IMR-90 (cell line): ENCODE measurements at regions not wholly inside any gene's neighbourhood (a gene's known extent, or its start where the extent isn't known, plus 50 kb on each side); places are given as distances from the start of the nearest gene placed in this dataset.

ENCODE experiments used
- ATAC-seq: fragments of 200-7000 bp; cut with Tn5 transposase; 2 replicates; pipeline ENCODE4 v1.9.1; 2020; ENCODE audit warnings: low read depth, mild to moderate bottlenecking, moderate library complexity
- BruUV-seq: library from RNA; stranded (reverse); fragments of 400-500 nt; replicated peaks from 2 replicates; lab custom pipeline; 2021; lab: Mats Ljungman, UMichigan
- CTCF ChIA-PET: fragments of 300-600 bp; formaldehyde crosslinking; extraction: SDS; loops from one replicate; lab custom pipeline; 2021; ENCODE audit warnings: antibody characterized with exemption; lab: Yijun Ruan, JAX
- POLR2A ChIA-PET: fragments of 300-600 bp; sonication (Branson Sonifier 250); formaldehyde crosslinking; loops from one replicate; lab custom pipeline; 2022; ENCODE audit warnings: antibody characterized with exemption; ENCODE audit not compliant: unreplicated experiment; lab: Charles Lee
- DNase-seq: peaks from one replicate; pipeline ENCODE4 v3.0.0; 2013
- H2AFZ ChIP-seq: replicated peaks from 2 replicates; pipeline ENCODE3; 2013; ENCODE audit warnings: low read length, mild to moderate bottlenecking; ENCODE audit not compliant: poor library complexity
- H2AK5ac ChIP-seq: 2 replicates; pipeline ENCODE4 v1.6.1; 2013; ENCODE audit warnings: low read depth, low read length, inconsistent platforms
- H2AK9ac ChIP-seq: replicated peaks from 2 replicates; pipeline ENCODE3; 2013; ENCODE audit warnings: mild to moderate bottlenecking, low read depth, low read length, moderate library complexity; ENCODE audit not compliant: poor library complexity
- H2BK120ac ChIP-seq: 2 replicates; pipeline ENCODE4 v1.6.1; 2013; ENCODE audit warnings: low read depth, low read length, inconsistent platforms
- H2BK15ac ChIP-seq: 3 replicates; pipeline ENCODE4 v1.6.1; 2013; ENCODE audit warnings: low read depth, low read length, inconsistent platforms
- H2BK20ac ChIP-seq: 2 replicates; pipeline ENCODE4 v1.6.1; 2013; ENCODE audit warnings: low read depth, mild to moderate bottlenecking, inconsistent platforms, low read length, moderate library complexity
- H2BK5ac ChIP-seq: 2 replicates; pipeline ENCODE4 v1.6.1; 2013; ENCODE audit warnings: mild to moderate bottlenecking, low read depth, low read length, inconsistent platforms; ENCODE audit not compliant: poor library complexity, severe bottlenecking
- H3K14ac ChIP-seq: replicated peaks from 2 replicates; pipeline ENCODE4 v1.6.1; 2013; ENCODE audit warnings: low read depth, low read length, inconsistent platforms
- H3K18ac ChIP-seq: 2 replicates; pipeline ENCODE4 v1.6.1; 2013; ENCODE audit warnings: low read depth, low read length, control low read depth
- H3K23ac ChIP-seq: 2 replicates; pipeline ENCODE4 v1.6.1; 2013; ENCODE audit warnings: low read depth, low read length, inconsistent platforms
- H3K27ac ChIP-seq: 2 replicates; pipeline ENCODE4 v1.5.1; 2013; ENCODE audit warnings: mild to moderate bottlenecking, control low read depth, low read length; ENCODE audit not compliant: insufficient read depth
- H3K27me3 ChIP-seq: 2 replicates; pipeline ENCODE4 v1.6.1; 2013; ENCODE audit warnings: low read length; ENCODE audit not compliant: control insufficient read depth, insufficient read depth
- H3K36me3 ChIP-seq: 2 replicates; pipeline ENCODE4 v1.6.1; 2013; ENCODE audit warnings: low read length, mixed read lengths; ENCODE audit not compliant: control insufficient read depth, insufficient read depth
- H3K4ac ChIP-seq: 2 replicates; pipeline ENCODE4 v1.6.1; 2013; ENCODE audit warnings: low read depth, low read length, inconsistent platforms
- H3K4me1 ChIP-seq: 2 replicates; pipeline ENCODE4 v1.6.1; 2013; ENCODE audit warnings: low read length, mixed read lengths; ENCODE audit not compliant: control insufficient read depth, insufficient read depth
- H3K4me2 ChIP-seq: 2 replicates; pipeline ENCODE4 v1.6.1; 2013; ENCODE audit warnings: low read depth, mild to moderate bottlenecking, control low read depth, low read length, moderate library complexity
- H3K4me3 ChIP-seq: 2 replicates; pipeline ENCODE4 v1.5.1; 2013; ENCODE audit warnings: low read depth, mild to moderate bottlenecking, control low read depth, low read length, moderate library complexity; ENCODE audit not compliant: insufficient read depth
- H3K56ac ChIP-seq: 2 replicates; pipeline ENCODE4 v1.6.1; 2013; ENCODE audit warnings: low read length, inconsistent platforms; ENCODE audit not compliant: insufficient read depth; ENCODE audit errors: extremely low read depth
- H3K79me1 ChIP-seq, 2 experiments: 2 replicates each; pipeline ENCODE4 v1.6.1; 2013; ENCODE audit warnings: low read length in 2 of 2, inconsistent platforms in 1 of 2, low read depth in 1 of 2
- H3K9ac ChIP-seq: 2 replicates; pipeline ENCODE4 v1.6.1; 2013; ENCODE audit warnings: low read depth, low read length, control low read depth
- H3K9me1 ChIP-seq: 2 replicates; pipeline ENCODE4 v1.6.1; 2013; ENCODE audit warnings: low read length, inconsistent platforms; ENCODE audit not compliant: insufficient read depth
- H3K9me3 ChIP-seq: 2 replicates; pipeline ENCODE4 v1.6.1; 2013; ENCODE audit warnings: low read length; ENCODE audit not compliant: control insufficient read depth, insufficient read depth
- H4K20me1 ChIP-seq: 2 replicates; pipeline ENCODE4 v1.6.1; 2013; ENCODE audit warnings: low read length, inconsistent platforms; ENCODE audit not compliant: insufficient read depth
- H4K5ac ChIP-seq: 2 replicates; pipeline ENCODE4 v1.6.1; 2013; ENCODE audit warnings: mild to moderate bottlenecking, low read depth, low read length, control low read depth
- H4K8ac ChIP-seq, 2 experiments: 2 replicates each; pipeline ENCODE4 v1.6.1; 2013; ENCODE audit warnings: low read depth in 2 of 2, low read length in 2 of 2, control low read depth in 1 of 2, inconsistent platforms in 1 of 2
- H4K91ac ChIP-seq: 2 replicates; pipeline ENCODE4 v1.6.1; 2013; ENCODE audit warnings: low read depth, low read length, inconsistent platforms; ENCODE audit not compliant: insufficient read depth
- BHLHE40 ChIP-seq: fragments of 150-350 bp; IDR thresholded peaks from 2 replicates; pipeline ENCODE4 v1.6.1; 2016; ENCODE audit warnings: mild to moderate bottlenecking, low read depth, low read length
- CEBPB ChIP-seq: IDR thresholded peaks from 2 replicates; pipeline ENCODE4 v1.6.1; 2012; ENCODE audit warnings: low read depth, low read length, improper control_type of control experiment
- CHD1 ChIP-seq: IDR thresholded peaks from 2 replicates; pipeline ENCODE4 v1.6.1; 2012; ENCODE audit warnings: low read depth, low read length, improper control_type of control experiment
- FOS ChIP-seq: fragments of 150-350 bp; IDR thresholded peaks from 2 replicates; pipeline ENCODE4 v1.6.1; 2016; ENCODE audit warnings: low read depth, low read length
- MAZ ChIP-seq: IDR thresholded peaks from 2 replicates; pipeline ENCODE4 v1.6.1; 2012; ENCODE audit warnings: low read depth, mild to moderate bottlenecking, low read length, improper control_type of control experiment, moderate library complexity, borderline replicate concordance
- MXI1 ChIP-seq: IDR thresholded peaks from 2 replicates; pipeline ENCODE4 v1.6.1; 2012; ENCODE audit warnings: low read depth, mild to moderate bottlenecking, low read length, moderate library complexity, borderline replicate concordance
- NFE2L2 ChIP-seq: fragments of 150-350 bp; IDR thresholded peaks from 2 replicates; pipeline ENCODE4 v1.6.1; 2016; ENCODE audit warnings: low read depth, mild to moderate bottlenecking, low read length
- POLR2A ChIP-seq: IDR thresholded peaks from 2 replicates; pipeline ENCODE4 v1.6.1; 2012; ENCODE audit warnings: mild to moderate bottlenecking, low read depth, low read length
- RAD21 ChIP-seq: IDR thresholded peaks from 2 replicates; pipeline ENCODE4 v1.6.1; 2012; ENCODE audit warnings: low read length, improper control_type of control experiment
- RCOR1 ChIP-seq: IDR thresholded peaks from 2 replicates; pipeline ENCODE4 v1.6.1; 2012; ENCODE audit warnings: mild to moderate bottlenecking, low read length, improper control_type of control experiment; ENCODE audit not compliant: insufficient replicate concordance
- RFX5 ChIP-seq: IDR thresholded peaks from 2 replicates; pipeline ENCODE4 v1.8.0; 2012; ENCODE audit warnings: low read depth, mild to moderate bottlenecking, low read length, moderate library complexity
- SMC3 ChIP-seq: fragments of 150-350 bp; IDR thresholded peaks from 2 replicates; pipeline ENCODE4 v1.6.1; 2016; ENCODE audit warnings: low read depth, mild to moderate bottlenecking, antibody characterized with exemption, low read length, moderate library complexity
- WGBS, 2 experiments: methylation state at CpG; one replicate each; pipeline versions ENCODE4 v1.1.5 to v1.1.7; 2013; ENCODE audit warnings: missing lambda C conversion rate in 2 of 2; ENCODE audit not compliant: insufficient read length in 1 of 2; ENCODE audit errors: extremely low coverage in 2 of 2; 5-methylcytosine and 5-hydroxymethylcytosine counted together
- dilution Hi-C: fragments of 300-500 bp; cut with HindIII; formaldehyde crosslinking; loops from one replicate; pipeline ENCODE4 v1.14.3; 2018; ENCODE audit warnings: low sequenced_read_pairs; ENCODE audit not compliant: unreplicated experiment
- in situ Hi-C: fragments of 300-500 bp; cut with MboI; formaldehyde crosslinking; loops from 3 replicates; pipeline ENCODE4 v1.14.3; 2019; ENCODE audit warnings: low sequenced_read_pairs, inconsistent platforms, mixed read lengths
- intact Hi-C: fragments of 100-400 bp; cut with micrococcal nuclease; formaldehyde crosslinking; loops from 2 replicates; pipeline ENCODE4 v1.10.0; 2022
- TF ChIP-seq, protein P1 (sequence below): fragments of 150-350 bp; IDR thresholded peaks from 2 replicates; pipeline ENCODE4 v1.6.1; 2016; ENCODE audit warnings: low read depth, mild to moderate bottlenecking, low read length, moderate library complexity, borderline replicate concordance
- TF ChIP-seq, protein P2 (sequence below): conservative IDR thresholded peaks from 2 replicates; pipeline ENCODE4 v1.5.1; 2012; ENCODE audit warnings: mild to moderate bottlenecking, low read depth, low read length, improper control_type of control experiment

DNA sequence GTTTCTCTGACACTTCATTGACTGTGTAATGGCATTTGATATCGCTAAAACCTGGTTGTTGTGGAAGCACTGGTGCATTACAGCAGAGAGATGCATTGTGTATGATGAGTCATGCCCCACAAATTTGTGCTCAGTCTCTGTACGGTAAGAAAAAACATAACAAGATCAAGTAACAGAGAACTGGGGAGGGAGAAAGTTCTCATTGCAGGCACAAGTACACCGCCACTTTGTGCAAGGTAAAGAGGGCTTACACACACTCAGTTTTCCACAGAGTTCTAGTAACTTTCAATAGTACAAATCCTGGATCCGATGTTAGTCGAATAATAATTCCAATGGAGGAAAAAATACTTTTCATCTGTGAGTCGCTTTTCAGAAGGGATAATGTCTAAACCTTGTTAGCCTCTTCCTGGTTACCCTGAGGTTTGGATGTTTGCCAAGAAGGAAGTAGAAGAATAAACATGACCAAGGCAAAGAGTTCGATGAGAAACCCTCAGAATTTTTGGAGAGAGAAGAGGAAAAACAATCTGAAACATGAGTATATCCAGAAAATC is 512.5 kb upstream of the SLIT2 start (continued):
- peak; percentile 92 for TF ChIP-seq FOS

DNA sequence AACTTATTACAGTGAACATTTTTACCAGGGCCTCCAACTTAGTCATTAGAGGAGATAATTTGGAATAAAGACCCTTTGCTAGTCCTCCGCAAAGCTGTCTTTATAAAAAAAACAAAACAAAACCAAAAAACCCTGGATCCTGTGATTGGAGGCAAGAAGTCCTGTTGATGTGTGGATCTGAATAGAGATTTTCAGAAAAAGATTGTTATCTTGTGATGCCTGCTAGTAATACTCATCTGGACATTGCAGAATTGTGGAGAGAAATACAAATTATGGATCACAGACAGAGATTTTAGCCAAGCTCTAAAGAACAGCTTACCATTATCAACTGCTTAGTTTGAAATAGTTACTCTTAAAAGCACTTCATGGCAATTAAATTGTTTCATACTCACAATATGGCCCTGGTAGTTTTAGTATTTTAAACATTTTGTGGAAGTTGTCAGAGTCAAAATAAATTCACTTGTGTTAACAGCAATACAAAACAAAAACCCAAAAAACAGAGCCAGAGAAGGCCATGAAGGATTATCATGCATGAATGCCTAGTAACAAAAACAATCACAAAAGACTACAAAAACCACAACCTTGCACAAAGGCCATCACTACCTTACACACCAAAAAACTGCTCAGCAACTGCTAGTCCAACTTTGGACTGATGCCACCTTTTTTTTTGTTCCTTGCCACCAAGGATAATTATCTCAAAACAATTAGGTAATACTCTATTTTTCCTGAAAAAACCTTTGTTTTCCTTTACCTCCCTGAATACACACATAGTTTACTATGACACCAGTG is 514.5 kb upstream of the SLIT2 start:
- H3K79me1 ChIP-seq, result no peaks in the 10 kb centered on the region
- dilution Hi-C loops (no loop called here), in situ Hi-C loops (no loop called here), intact Hi-C loops (loop anchor here (10.0 kb wide), 1 partner anchor 432 kb away; no protein-coding TSS in a partner anchor)
- ChIA-PET POLR2A (no interaction called here), CTCF (no interaction called here)
- no CpG with 5 or more reads among the region's 1 CpG for WGBS, 2 experiments
- no peak overlapping the region for H4K5ac ChIP-seq
- no peak overlapping the region for H2BK120ac ChIP-seq
- peaks cover 5% of the 10 kb centered on the region for H3K4me1 ChIP-seq
- no peak overlapping the region for H4K91ac ChIP-seq
- ATAC-seq (no peak), DNase-seq (no peak)
- H3K56ac ChIP-seq, result no peak overlapping the region
- no peak overlapping the region for H3K9ac ChIP-seq
- H2BK15ac ChIP-seq, result no peak overlapping the region
- H3K23ac ChIP-seq, result no peak overlapping the region
- H4K20me1 ChIP-seq, result no peaks in the 10 kb centered on the region
- H3K4ac ChIP-seq, result no peak overlapping the region
- no peak overlapping the region for H2AK9ac ChIP-seq
- H2AK5ac ChIP-seq, result no peak overlapping the region
- H2BK20ac ChIP-seq, result no peak overlapping the region
- H3K9me1 ChIP-seq, result peaks cover 3% of the 10 kb centered on the region
- H2AFZ ChIP-seq, result no peak overlapping the region
- no peaks in the 10 kb centered on the region for H3K27me3 ChIP-seq
- no peaks in the 10 kb centered on the region for H3K36me3 ChIP-seq
- no peak overlapping the region for H3K27ac ChIP-seq
- no peak overlapping the region for H3K14ac ChIP-seq
- no peak overlapping the region for H4K8ac ChIP-seq
- no peak overlapping the region for H2BK5ac ChIP-seq
- H3K9me3 ChIP-seq, result no peaks in the 10 kb centered on the region
- no peak overlapping the region for H3K18ac ChIP-seq
- no peak overlapping the region for H3K4me3 ChIP-seq
- no TSS peak for BruUV-seq
- H3K4me2 ChIP-seq, result no peak overlapping the region
- TF ChIP-seq CHD1 (no peak), NFE2L2 (no peak), BHLHE40 (no peak), CEBPB (no peak), FOS (no peak), RAD21 (no peak), RCOR1 (no peak), MXI1 (no peak), POLR2A (no peak), MAZ (no peak), RFX5 (no peak), SMC3 (no peak)
- TF ChIP-seq, protein P1, sequence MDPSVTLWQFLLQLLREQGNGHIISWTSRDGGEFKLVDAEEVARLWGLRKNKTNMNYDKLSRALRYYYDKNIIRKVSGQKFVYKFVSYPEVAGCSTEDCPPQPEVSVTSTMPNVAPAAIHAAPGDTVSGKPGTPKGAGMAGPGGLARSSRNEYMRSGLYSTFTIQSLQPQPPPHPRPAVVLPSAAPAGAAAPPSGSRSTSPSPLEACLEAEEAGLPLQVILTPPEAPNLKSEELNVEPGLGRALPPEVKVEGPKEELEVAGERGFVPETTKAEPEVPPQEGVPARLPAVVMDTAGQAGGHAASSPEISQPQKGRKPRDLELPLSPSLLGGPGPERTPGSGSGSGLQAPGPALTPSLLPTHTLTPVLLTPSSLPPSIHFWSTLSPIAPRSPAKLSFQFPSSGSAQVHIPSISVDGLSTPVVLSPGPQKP, result no peak
- TF ChIP-seq, protein P2, sequence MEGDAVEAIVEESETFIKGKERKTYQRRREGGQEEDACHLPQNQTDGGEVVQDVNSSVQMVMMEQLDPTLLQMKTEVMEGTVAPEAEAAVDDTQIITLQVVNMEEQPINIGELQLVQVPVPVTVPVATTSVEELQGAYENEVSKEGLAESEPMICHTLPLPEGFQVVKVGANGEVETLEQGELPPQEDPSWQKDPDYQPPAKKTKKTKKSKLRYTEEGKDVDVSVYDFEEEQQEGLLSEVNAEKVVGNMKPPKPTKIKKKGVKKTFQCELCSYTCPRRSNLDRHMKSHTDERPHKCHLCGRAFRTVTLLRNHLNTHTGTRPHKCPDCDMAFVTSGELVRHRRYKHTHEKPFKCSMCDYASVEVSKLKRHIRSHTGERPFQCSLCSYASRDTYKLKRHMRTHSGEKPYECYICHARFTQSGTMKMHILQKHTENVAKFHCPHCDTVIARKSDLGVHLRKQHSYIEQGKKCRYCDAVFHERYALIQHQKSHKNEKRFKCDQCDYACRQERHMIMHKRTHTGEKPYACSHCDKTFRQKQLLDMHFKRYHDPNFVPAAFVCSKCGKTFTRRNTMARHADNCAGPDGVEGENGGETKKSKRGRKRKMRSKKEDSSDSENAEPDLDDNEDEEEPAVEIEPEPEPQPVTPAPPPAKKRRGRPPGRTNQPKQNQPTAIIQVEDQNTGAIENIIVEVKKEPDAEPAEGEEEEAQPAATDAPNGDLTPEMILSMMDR, result no peak
